ENCODE measurements at regions not wholly inside any gene's neighbourhood (a gene's known extent, or its start where the extent isn't known, plus 50 kb on each side); places are given as distances from the start of the nearest gene placed in this dataset.

DNA sequence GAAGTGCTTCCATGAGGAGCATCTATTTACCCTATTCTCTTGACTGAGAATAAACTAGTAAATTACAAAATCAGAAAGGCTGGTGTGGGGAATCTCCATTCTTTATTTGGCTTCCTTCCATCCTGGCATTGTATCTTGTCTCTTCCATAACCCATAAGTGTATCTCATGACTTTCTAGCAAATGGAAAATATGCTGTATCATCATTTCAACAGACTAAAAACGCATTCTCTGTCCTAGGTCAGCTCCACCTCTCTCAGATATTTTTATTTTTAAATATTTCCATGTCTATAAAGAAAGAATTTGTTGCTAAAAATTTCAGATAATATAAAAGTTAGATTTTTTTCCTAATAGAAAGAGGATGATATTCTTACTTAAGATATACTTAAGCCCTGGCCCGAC, 154.2 kb upstream of the MYO16 start:
- Mint-ChIP-seq H3K27ac (no peak overlapping the region), H3K4me1 (no peaks in the 10 kb centered on the region), H3K9me3 (peaks cover 17% of the 10 kb centered on the region), H3K36me3 (ENCODE audit: low read depth) (no peaks in the 10 kb centered on the region), H3K27me3 (ENCODE audit: insufficient read depth) (no peaks in the 10 kb centered on the region), H3K4me3 (no peak overlapping the region)
- Histone ChIP-seq H3K36me3 (ENCODE audit: control insufficient read depth, insufficient read depth, low read length) (no peaks in the 10 kb centered on the region), H3K27me3 (ENCODE audit: control insufficient read depth, insufficient read depth, low read length, poor library complexity, severe bottlenecking) (no peaks in the 10 kb centered on the region), H3K27ac (ENCODE audit: low read depth, low read length) (no peak overlapping the region), H3K4me1 (ENCODE audit: control insufficient read depth, insufficient read depth, low read length) (no peaks in the 10 kb centered on the region), H3K9me3 (ENCODE audit: control insufficient read depth, low read length) (no peaks in the 10 kb centered on the region), H3K4me3 (ENCODE audit: low read length) (no peak overlapping the region), H3K9ac (ENCODE audit: extremely low read depth, low read length, poor library complexity, severe bottlenecking) (no peak overlapping the region)
- TF ChIP-seq, protein P1, sequence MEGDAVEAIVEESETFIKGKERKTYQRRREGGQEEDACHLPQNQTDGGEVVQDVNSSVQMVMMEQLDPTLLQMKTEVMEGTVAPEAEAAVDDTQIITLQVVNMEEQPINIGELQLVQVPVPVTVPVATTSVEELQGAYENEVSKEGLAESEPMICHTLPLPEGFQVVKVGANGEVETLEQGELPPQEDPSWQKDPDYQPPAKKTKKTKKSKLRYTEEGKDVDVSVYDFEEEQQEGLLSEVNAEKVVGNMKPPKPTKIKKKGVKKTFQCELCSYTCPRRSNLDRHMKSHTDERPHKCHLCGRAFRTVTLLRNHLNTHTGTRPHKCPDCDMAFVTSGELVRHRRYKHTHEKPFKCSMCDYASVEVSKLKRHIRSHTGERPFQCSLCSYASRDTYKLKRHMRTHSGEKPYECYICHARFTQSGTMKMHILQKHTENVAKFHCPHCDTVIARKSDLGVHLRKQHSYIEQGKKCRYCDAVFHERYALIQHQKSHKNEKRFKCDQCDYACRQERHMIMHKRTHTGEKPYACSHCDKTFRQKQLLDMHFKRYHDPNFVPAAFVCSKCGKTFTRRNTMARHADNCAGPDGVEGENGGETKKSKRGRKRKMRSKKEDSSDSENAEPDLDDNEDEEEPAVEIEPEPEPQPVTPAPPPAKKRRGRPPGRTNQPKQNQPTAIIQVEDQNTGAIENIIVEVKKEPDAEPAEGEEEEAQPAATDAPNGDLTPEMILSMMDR (conservative IDR thresholded peaks at IDR 0.05): no peak
- no peak for DNase-seq
- 88 to 91% methylated on average over 1 of the region's 2 CpGs for WGBS, 2 experiments (ENCODE audit: insufficient coverage in 1 of 2, insufficient read length in 1 of 2)

DNA sequence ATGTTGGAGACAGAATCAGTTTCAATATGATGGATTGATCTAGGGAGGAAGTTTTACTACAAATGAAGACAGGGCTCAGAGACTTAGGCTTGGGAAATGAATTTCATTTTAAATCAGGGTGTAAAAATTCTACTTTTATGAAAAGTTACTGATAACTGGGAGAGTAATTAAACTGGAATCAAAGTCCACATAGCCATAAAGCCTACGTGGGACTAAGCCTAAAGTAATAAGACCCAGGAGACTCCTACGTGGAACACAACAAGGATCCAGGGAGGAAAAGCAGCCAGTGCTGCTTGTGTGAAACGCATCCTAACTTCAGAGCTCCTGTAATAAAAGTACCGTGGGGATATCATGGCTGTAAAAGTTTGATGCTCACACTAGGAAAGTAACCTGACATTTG, 152.0 kb upstream of the MYO16 start:
- Mint-ChIP-seq H3K27ac (no peak overlapping the region), H3K4me3 (no peak overlapping the region), H3K4me1 (no peaks in the 10 kb centered on the region), H3K36me3 (ENCODE audit: low read depth) (no peaks in the 10 kb centered on the region), H3K9me3 (peaks cover 8% of the 10 kb centered on the region), H3K27me3 (ENCODE audit: insufficient read depth) (no peaks in the 10 kb centered on the region)
- Histone ChIP-seq H3K27ac (ENCODE audit: low read depth, low read length) (no peak overlapping the region), H3K27me3 (ENCODE audit: control insufficient read depth, insufficient read depth, low read length, poor library complexity, severe bottlenecking) (no peaks in the 10 kb centered on the region), H3K9me3 (ENCODE audit: control insufficient read depth, low read length) (no peaks in the 10 kb centered on the region), H3K4me1 (ENCODE audit: control insufficient read depth, insufficient read depth, low read length) (no peaks in the 10 kb centered on the region), H3K9ac (ENCODE audit: extremely low read depth, low read length, poor library complexity, severe bottlenecking) (no peak overlapping the region), H3K36me3 (ENCODE audit: control insufficient read depth, insufficient read depth, low read length) (no peaks in the 10 kb centered on the region), H3K4me3 (ENCODE audit: low read length) (no peak overlapping the region)
- WGBS, 2 experiments (ENCODE audit: insufficient coverage in 1 of 2, insufficient read length in 1 of 2): 83 to 86% methylated on average over 2 to 4 of the region's 4 CpGs
- no peak for DNase-seq
- TF ChIP-seq, protein P1 (conservative IDR thresholded peaks at IDR 0.05): no peak

DNA sequence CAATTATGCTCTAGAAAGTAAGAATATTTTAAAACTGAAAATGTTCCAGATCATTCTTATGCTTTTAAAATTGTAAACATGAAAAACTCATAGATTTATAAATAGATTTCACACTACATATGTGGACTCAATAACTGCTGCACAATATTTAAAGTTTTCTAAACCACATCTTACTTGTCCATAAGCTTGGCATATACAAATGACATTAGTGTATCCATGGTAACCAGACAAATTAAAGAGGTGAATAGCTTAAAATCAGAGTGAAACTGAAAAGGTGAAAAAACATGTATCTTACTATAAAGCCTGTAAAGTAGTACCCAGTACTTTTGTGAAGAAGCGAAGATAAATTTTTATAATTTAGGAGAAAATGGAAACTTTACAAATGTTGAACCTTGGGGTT, 151.2 kb upstream of the MYO16 start:
- Mint-ChIP-seq H3K27ac (no peak overlapping the region), H3K4me3 (no peak overlapping the region), H3K4me1 (no peaks in the 10 kb centered on the region), H3K36me3 (ENCODE audit: low read depth) (no peaks in the 10 kb centered on the region), H3K9me3 (peaks cover 2% of the 10 kb centered on the region), H3K27me3 (ENCODE audit: insufficient read depth) (no peaks in the 10 kb centered on the region)
- 50% methylated on average over 1 of the region's 1 CpG; no CpG with 5 or more reads in 1 of the 2 experiments for WGBS, 2 experiments (ENCODE audit: insufficient coverage in 1 of 2, insufficient read length in 1 of 2)
- H3K9ac ChIP-seq (ENCODE audit: extremely low read depth, low read length, poor library complexity, severe bottlenecking): no peak overlapping the region
- TF ChIP-seq, protein P1 (conservative IDR thresholded peaks at IDR 0.05): no peak
- H3K4me3 ChIP-seq (ENCODE audit: low read length): no peak overlapping the region
- H3K27ac ChIP-seq (ENCODE audit: low read depth, low read length): no peak overlapping the region
- no peaks in the 10 kb centered on the region for H3K9me3 ChIP-seq (ENCODE audit: control insufficient read depth, low read length)
- DNase-seq: no peak
- H3K4me1 ChIP-seq (ENCODE audit: control insufficient read depth, insufficient read depth, low read length): no peaks in the 10 kb centered on the region
- H3K36me3 ChIP-seq (ENCODE audit: control insufficient read depth, insufficient read depth, low read length): no peaks in the 10 kb centered on the region
- no peaks in the 10 kb centered on the region for H3K27me3 ChIP-seq (ENCODE audit: control insufficient read depth, insufficient read depth, low read length, poor library complexity, severe bottlenecking)

Data from endodermal cell (in vitro differentiated cells).